Activated naive CD8-positive, alpha-beta T cell treated with anti-CD3 and anti-CD28 coated beads, Interleukin-2, amount 10 ng/mL, durations not matched to agents 7 days and 5 days (primary cell): ENCODE measurements at regions not wholly inside any gene's neighbourhood (a gene's known extent, or its start where the extent isn't known, plus 50 kb on each side); places are given as distances from the start of the nearest gene placed in this dataset.

Source experiments
- ATAC-seq: fragments of 150-1000 bp; cut with Tn5 transposase; one replicate; pipeline ENCODE4 v1.10.0; 2021; ENCODE audit warnings: low read depth, moderate library complexity
- POLR2A ChIA-PET: fragments of 350-600 bp; sonication (Branson Sonifier 250); formaldehyde crosslinking; loops from one replicate; lab custom pipeline; 2021; ENCODE audit warnings: antibody characterized with exemption; lab: Charles Lee
- DNase-seq: peaks from one replicate; pipeline ENCODE4 v3.0.0; 2021
- H3K27ac Mint-ChIP-seq: one replicate; pipeline ENCODE4 v1.8.0; 2022; ENCODE audit warnings: mild to moderate bottlenecking, mixed read lengths
- H3K27me3 Mint-ChIP-seq: one replicate; pipeline ENCODE4 v1.8.0; 2022; ENCODE audit warnings: mild to moderate bottlenecking, moderate library complexity, mixed read lengths
- H3K36me3 Mint-ChIP-seq: one replicate; pipeline ENCODE4 v1.8.0; 2021; ENCODE audit warnings: mild to moderate bottlenecking, mixed read lengths
- H3K4me1 Mint-ChIP-seq: one replicate; pipeline ENCODE4 v1.8.0; 2021; ENCODE audit warnings: mixed read lengths
- H3K4me3 Mint-ChIP-seq: one replicate; pipeline ENCODE4 v1.8.0; 2022; ENCODE audit warnings: mild to moderate bottlenecking, moderate library complexity, mixed read lengths
- H3K9me3 Mint-ChIP-seq: one replicate; pipeline ENCODE4 v1.8.0; 2021; ENCODE audit warnings: mixed read lengths

DNA sequence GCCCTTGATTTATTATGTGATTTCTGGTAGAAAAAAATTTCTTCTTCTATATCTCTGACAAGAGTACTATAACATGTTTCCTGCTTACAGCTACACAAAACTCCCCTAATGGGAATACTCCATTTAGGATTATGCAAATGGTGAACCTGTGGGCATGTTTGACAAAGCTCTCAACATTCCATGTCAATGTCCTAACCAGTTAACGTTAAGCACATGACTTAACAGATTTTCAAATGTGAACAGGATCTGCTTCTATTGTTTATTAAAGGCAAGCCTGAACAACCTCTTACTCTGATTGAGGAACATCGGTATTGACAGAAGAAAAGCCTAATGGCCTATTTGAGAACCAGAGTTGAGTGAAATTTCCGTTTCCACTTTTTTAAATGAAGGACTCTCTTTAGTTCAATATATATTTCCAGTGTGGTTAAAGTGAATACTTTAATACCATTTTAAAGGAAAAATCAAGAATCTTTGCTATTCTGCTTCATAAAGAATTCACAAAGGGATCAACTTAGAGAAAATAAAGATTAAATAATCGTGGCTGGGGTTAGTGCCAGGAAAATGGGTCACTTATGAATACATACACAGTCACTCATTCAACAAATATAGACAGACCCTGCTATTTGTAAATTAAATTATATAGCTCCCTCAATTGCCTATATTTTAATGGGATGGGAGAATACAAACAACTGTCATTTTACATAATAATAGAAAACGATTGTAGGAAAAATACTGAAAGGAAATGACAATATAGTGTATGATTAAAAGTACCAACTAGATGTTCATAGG, 300.3 kb upstream of the CBLB start:
- no peak for ATAC-seq
- Mint-ChIP-seq H3K9me3 (peaks cover 15% of the 10 kb centered on the region), H3K36me3 (peaks cover 40% of the 10 kb centered on the region), H3K4me1 (peaks cover 23% of the 10 kb centered on the region), H3K27me3 (no peaks in the 10 kb centered on the region), H3K27ac (no peak overlapping the region), H3K4me3 (no peak overlapping the region)
- DNase-seq: no peak
- POLR2A ChIA-PET: no interaction called here

- Mint-ChIP-seq H3K4me1 (peaks cover 29% of the 10 kb centered on the region), H3K9me3 (peaks cover 10% of the 10 kb centered on the region), H3K27ac (peak overlapping the region; percentile 13), H3K27me3 (no peaks in the 10 kb centered on the region), H3K36me3 (peaks cover 35% of the 10 kb centered on the region), H3K4me3 (no peak overlapping the region)
- DNase-seq (no peak), ATAC-seq (no peak)
- POLR2A ChIA-PET: no interaction called here
These were observed 301.8 kb upstream of the CBLB start for GRCh38 chr3:106170636-106171035.

DNA sequence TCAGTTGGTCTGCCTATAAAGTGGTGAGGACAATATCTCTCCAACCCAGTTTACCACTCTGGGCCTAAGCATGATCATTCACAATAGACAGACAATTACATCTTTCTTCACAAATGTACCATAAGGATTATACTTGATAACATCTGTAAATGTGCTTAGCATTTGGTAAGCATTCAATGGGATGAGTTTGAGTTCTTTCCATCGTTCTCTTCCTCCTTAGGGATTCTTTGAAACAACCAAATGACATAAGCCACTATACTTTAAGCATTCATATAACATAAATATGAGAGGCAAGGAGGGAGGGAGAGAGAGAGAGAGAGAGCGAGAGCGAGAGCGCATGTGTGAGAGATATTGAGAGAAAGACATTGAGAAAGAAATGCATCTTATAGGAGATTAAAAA, 303.3 kb upstream of the CBLB start:
- H3K36me3 Mint-ChIP-seq: peaks cover 28% of the 10 kb centered on the region
- peak overlapping the region; percentile 79 for H3K27ac Mint-ChIP-seq
- ATAC-seq: no peak
- H3K4me3 Mint-ChIP-seq: peak overlapping the region; percentile 35
- no peak for DNase-seq
- H3K9me3 Mint-ChIP-seq: peaks cover 10% of the 10 kb centered on the region
- POLR2A ChIA-PET: interaction anchor here (0.6 kb wide), 1 partner anchor 62 kb away, joined by 4 read pairs; no protein-coding TSS in a partner anchor
- peaks cover 41% of the 10 kb centered on the region for H3K4me1 Mint-ChIP-seq
- no peaks in the 10 kb centered on the region for H3K27me3 Mint-ChIP-seq

DNA sequence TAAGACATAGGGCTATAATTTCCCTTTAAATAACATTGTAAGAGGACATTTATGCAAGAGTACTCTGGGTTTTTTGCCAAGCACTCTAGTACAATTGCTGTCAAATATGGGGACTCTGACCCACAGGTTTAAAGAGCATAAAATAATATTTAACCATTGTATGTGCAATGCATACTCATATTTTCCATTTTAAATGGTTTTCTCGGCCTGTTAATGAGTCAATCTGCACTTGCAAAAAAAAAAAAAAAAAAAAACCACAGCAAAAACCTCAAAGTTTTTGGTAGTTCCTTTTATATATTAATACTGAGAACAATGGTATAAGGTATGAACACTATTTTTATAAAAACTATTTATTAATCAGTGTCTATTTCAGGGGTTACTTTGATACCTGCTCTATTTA, 304.0 kb upstream of the CBLB start:
- POLR2A ChIA-PET: interaction anchor here (1.1 kb wide), 1 partner anchor 305 kb away, joined by 4 read pairs; no protein-coding TSS in a partner anchor
- H3K27me3 Mint-ChIP-seq: no peaks in the 10 kb centered on the region
- DNase-seq (no peak), ATAC-seq (peak; percentile 32)
- H3K36me3 Mint-ChIP-seq: peaks cover 29% of the 10 kb centered on the region
- peak overlapping the region; percentile 14 for H3K4me3 Mint-ChIP-seq
- peak overlapping the region; percentile 79 for H3K27ac Mint-ChIP-seq
- peaks cover 45% of the 10 kb centered on the region for H3K4me1 Mint-ChIP-seq
- peaks cover 10% of the 10 kb centered on the region for H3K9me3 Mint-ChIP-seq

DNA sequence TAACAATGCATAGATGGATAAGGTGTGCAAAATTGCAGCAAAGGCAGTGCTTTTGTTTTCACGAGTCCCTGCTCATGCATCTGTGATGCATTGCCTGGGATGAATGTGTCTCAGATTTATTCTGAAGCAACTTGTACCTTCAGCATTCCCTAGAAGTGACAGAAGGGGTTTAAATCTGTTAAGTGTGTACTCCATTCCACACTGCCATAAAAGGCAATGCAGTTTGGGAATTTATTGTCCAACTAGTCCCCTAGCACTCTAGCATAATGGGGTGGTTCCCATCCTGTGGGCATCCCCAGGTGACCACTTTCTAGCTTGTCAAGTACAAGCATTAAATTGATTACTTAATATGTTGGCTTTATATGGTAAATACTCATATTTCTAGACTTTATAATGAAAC, 306.5 kb upstream of the CBLB start:
- no peak for DNase-seq
- Mint-ChIP-seq H3K4me3 (peak overlapping the region; percentile 11), H3K36me3 (peaks cover 34% of the 10 kb centered on the region), H3K27ac (peak overlapping the region; percentile 97), H3K9me3 (peaks cover 7% of the 10 kb centered on the region), H3K4me1 (peaks cover 53% of the 10 kb centered on the region), H3K27me3 (no peaks in the 10 kb centered on the region)
- POLR2A ChIA-PET: interaction anchor here (0.7 to 1.7 kb wide), 3 partner anchors 29 to 809 kb away, joined by 4 to 6 read pairs (median 5); partner anchors contain the start of gene ALCAM
- no peak for ATAC-seq

DNA sequence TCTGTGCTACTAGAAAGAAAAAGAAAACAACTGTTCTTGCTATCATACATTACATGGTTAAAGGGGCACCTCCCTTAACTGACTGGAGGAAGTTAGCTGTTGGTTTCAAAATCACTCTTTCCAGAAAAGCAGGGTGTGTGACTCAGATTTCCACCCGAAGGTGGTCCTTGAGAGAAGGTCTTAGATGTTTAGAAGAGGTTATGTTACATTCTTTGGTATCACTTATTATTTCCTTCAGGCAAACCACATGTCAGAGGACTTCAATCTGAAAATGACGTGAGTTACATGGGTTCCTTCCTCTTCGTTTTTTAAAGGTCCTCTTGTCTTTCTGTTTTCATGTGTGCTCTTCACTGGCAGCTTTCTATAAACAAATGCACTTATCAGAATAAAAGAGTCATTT, 307.9 kb upstream of the CBLB start:
- H3K27me3 Mint-ChIP-seq: no peaks in the 10 kb centered on the region
- H3K9me3 Mint-ChIP-seq: peaks cover 9% of the 10 kb centered on the region
- ATAC-seq (peak; percentile 98), DNase-seq (no peak)
- peaks cover 50% of the 10 kb centered on the region for H3K4me1 Mint-ChIP-seq
- H3K27ac Mint-ChIP-seq: peak overlapping the region; percentile 97
- POLR2A ChIA-PET: interaction anchor here (0.7 to 1.7 kb wide), 4 partner anchors 8 to 308 kb away, joined by 3 to 6 read pairs (median 4); partner anchors contain the start of gene CBLB
- peaks cover 41% of the 10 kb centered on the region for H3K36me3 Mint-ChIP-seq
- peak overlapping the region; percentile 85 for H3K4me3 Mint-ChIP-seq

- no peak for ATAC-seq
- peaks cover 43% of the 10 kb centered on the region for H3K4me1 Mint-ChIP-seq
- no peak overlapping the region for H3K4me3 Mint-ChIP-seq
- peaks cover 58% of the 10 kb centered on the region for H3K36me3 Mint-ChIP-seq
- H3K9me3 Mint-ChIP-seq: peaks cover 7% of the 10 kb centered on the region
- DNase-seq: no peak
- POLR2A ChIA-PET: interaction anchor here (1.1 kb wide), 1 partner anchor 9 kb away, joined by 3 read pairs; no protein-coding TSS in a partner anchor
- no peaks in the 10 kb centered on the region for H3K27me3 Mint-ChIP-seq
- H3K27ac Mint-ChIP-seq: no peak overlapping the region
These were observed 314.2 kb upstream of the CBLB start for GRCh38 chr3:106182950-106183511.

GRCh38 chr3:106183762-106184391, 315.1 kb upstream of the CBLB start:
- Mint-ChIP-seq H3K36me3 (peaks cover 54% of the 10 kb centered on the region), H3K27me3 (no peaks in the 10 kb centered on the region), H3K9me3 (peaks cover 7% of the 10 kb centered on the region), H3K4me3 (peak overlapping the region; percentile 28), H3K4me1 (peaks cover 38% of the 10 kb centered on the region), H3K27ac (peak overlapping the region; percentile 85)
- ATAC-seq (peak; percentile 28), DNase-seq (no peak)
- POLR2A ChIA-PET: interaction anchor here (0.6 to 2.4 kb wide), 5 partner anchors 7 to 315 kb away, joined by 3 to 9 read pairs (median 3); partner anchors contain the start of gene CBLB

GRCh38 chr3:106184540-106185457, 316.0 kb upstream of the CBLB start:
- POLR2A ChIA-PET: interaction anchor here (0.6 to 2.4 kb wide), 4 partner anchors 8 to 316 kb away, joined by 3 to 9 read pairs (median 6); partner anchors contain the start of gene CBLB
- H3K9me3 Mint-ChIP-seq: peaks cover 7% of the 10 kb centered on the region
- peaks cover 35% of the 10 kb centered on the region for H3K4me1 Mint-ChIP-seq
- H3K27me3 Mint-ChIP-seq: no peaks in the 10 kb centered on the region
- peak overlapping the region; percentile 53 for H3K4me3 Mint-ChIP-seq
- peaks cover 52% of the 10 kb centered on the region for H3K36me3 Mint-ChIP-seq
- H3K27ac Mint-ChIP-seq: peak overlapping the region; percentile 85
- ATAC-seq (peak; percentile 85), DNase-seq (no peak)

GRCh38 chr3:106185949-106186348, 317.1 kb upstream of the CBLB start:
- ATAC-seq (peak; percentile 25), DNase-seq (no peak)
- H3K27ac Mint-ChIP-seq: peak overlapping the region; percentile 85
- H3K4me3 Mint-ChIP-seq: peak overlapping the region; percentile 54
- H3K4me1 Mint-ChIP-seq: peaks cover 40% of the 10 kb centered on the region
- peaks cover 48% of the 10 kb centered on the region for H3K36me3 Mint-ChIP-seq
- POLR2A ChIA-PET: interaction anchor here (2.3 to 2.4 kb wide), 2 partner anchors 20 to 317 kb away, joined by 9 read pairs; partner anchors contain the start of gene CBLB
- H3K27me3 Mint-ChIP-seq: no peaks in the 10 kb centered on the region
- peaks cover 8% of the 10 kb centered on the region for H3K9me3 Mint-ChIP-seq

DNA sequence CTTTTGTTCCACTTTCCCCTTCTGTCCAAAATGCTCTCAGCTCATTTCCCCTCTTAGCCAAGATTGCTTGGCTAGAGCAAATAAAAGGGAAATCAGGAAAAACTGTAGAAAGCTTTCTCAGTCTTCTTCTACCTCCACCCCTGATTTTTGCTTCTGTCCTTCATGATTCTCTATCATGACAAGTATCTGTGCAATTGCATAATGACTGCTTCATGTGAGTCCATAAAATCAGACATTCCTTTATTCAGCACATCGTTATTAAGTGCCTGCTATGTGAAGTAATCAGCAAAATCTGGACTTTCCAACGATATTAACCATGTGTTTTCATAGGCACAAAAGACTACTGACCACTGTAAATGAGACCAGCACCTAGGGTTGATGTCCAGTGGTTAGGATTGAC, 321.5 kb upstream of the CBLB start:
- Mint-ChIP-seq H3K27ac (no peak overlapping the region), H3K9me3 (peaks cover 23% of the 10 kb centered on the region)
- POLR2A ChIA-PET: no interaction called here

DNA sequence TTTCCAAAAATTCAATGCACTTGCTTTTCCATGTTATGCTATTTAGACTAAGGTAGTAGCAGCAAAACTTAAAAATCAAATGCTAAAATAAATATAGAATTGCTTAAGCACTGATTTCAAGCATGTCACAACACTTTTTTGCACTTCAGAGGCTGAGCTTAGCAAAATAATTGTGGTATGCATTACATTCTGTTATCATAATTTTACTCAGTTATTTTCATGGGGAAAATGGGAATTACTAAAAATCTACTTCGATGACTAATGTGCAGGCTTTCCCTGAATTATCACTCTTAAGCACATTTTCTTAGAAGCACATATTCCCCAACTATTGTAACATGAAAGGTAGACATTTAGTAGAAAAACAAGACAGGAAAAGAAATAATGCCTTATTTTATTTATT, 322.4 kb upstream of the CBLB start:
- Mint-ChIP-seq H3K9me3 (peaks cover 24% of the 10 kb centered on the region), H3K4me3 (no peak overlapping the region), H3K4me1 (peaks cover 21% of the 10 kb centered on the region), H3K36me3 (peaks cover 45% of the 10 kb centered on the region), H3K27me3 (no peaks in the 10 kb centered on the region), H3K27ac (no peak overlapping the region)
- DNase-seq (no peak), ATAC-seq (no peak)
- POLR2A ChIA-PET: no interaction called here

More for the DNA sequence above, 321.5 kb upstream of the CBLB start:
- ATAC-seq (no peak), DNase-seq (no peak)
- Mint-ChIP-seq H3K4me1 (peaks cover 29% of the 10 kb centered on the region), H3K4me3 (no peak overlapping the region), H3K36me3 (peaks cover 48% of the 10 kb centered on the region), H3K27me3 (no peaks in the 10 kb centered on the region)
